ENCODE measurements at regions not wholly inside any gene's neighbourhood (a gene's known extent, or its start where the extent isn't known, plus 50 kb on each side); places are given as distances from the start of the nearest gene placed in this dataset.

- Mint-ChIP-seq H3K27me3 (no peaks in the 10 kb centered on the region), H3K27ac (no peak overlapping the region), H3K4me3 (no peak overlapping the region), H3K36me3 (no peaks in the 10 kb centered on the region), H3K4me1 (no peaks in the 10 kb centered on the region), H3K9me3 (peaks cover 0 to 5% (median 0%) of the 10 kb centered on the region in 11 donors)
- POLR2A ChIA-PET = no interaction called here
- intact Hi-C loops (cut with micrococcal nuclease) = no loop called here
- DNase-seq = no peak
- Histone ChIP-seq H3K27me3 (ENCODE audit: control insufficient read depth in 2 of 2, insufficient read depth in 2 of 2, low read length in 2 of 2) (no peaks in the 10 kb centered on the region), H3K4me1 (ENCODE audit: control insufficient read depth in 2 of 2, insufficient read depth in 2 of 2, low read length in 2 of 2) (no peaks in the 10 kb centered on the region), H3K36me3 (ENCODE audit: control insufficient read depth in 2 of 3, insufficient read depth in 3 of 3, low read length in 3 of 3) (no peaks in the 10 kb centered on the region), H3K27ac (ENCODE audit: low read depth, low read length) (no peak overlapping the region), H3K9me3 (ENCODE audit: control insufficient read depth in 2 of 3, low read length in 3 of 3) (no peaks in the 10 kb centered on the region), H3K4me3 (ENCODE audit: low read length) (no peak overlapping the region)
- no peak for ATAC-seq
- CTCF ChIA-PET = no interaction called here
Measured at GRCh38 chr7:85830982-85831381, 644.1 kb upstream of the SEMA3D start.

- Histone ChIP-seq H3K4me1 (ENCODE audit: control insufficient read depth in 2 of 2, insufficient read depth in 2 of 2, low read length in 2 of 2) (no peaks in the 10 kb centered on the region), H3K9me3 (ENCODE audit: control insufficient read depth in 2 of 3, low read length in 3 of 3) (no peaks in the 10 kb centered on the region), H3K27me3 (ENCODE audit: control insufficient read depth in 2 of 2, insufficient read depth in 2 of 2, low read length in 2 of 2) (no peaks in the 10 kb centered on the region), H3K27ac (ENCODE audit: low read depth, low read length) (no peak overlapping the region), H3K4me3 (ENCODE audit: low read length) (no peak overlapping the region), H3K36me3 (ENCODE audit: control insufficient read depth in 2 of 3, insufficient read depth in 3 of 3, low read length in 3 of 3) (no peaks in the 10 kb centered on the region)
- Mint-ChIP-seq H3K4me1 (no peaks in the 10 kb centered on the region), H3K27ac (no peak overlapping the region), H3K9me3 (peaks cover 0 to 8% (median 0%) of the 10 kb centered on the region in 11 donors), H3K36me3 (no peaks in the 10 kb centered on the region), H3K27me3 (no peaks in the 10 kb centered on the region), H3K4me3 (no peak overlapping the region)
- DNase-seq = no peak
- ChIA-PET CTCF (no interaction called here), POLR2A (no interaction called here)
- intact Hi-C loops (cut with micrococcal nuclease) = no loop called here
- ATAC-seq = no peak
Measured at GRCh38 chr7:85829817-85830432, 643.1 kb upstream of the SEMA3D start.

- ATAC-seq = no peak
- Histone ChIP-seq H3K4me1 (ENCODE audit: control insufficient read depth in 2 of 2, insufficient read depth in 2 of 2, low read length in 2 of 2) (no peaks in the 10 kb centered on the region), H3K27ac (ENCODE audit: low read depth, low read length) (no peak overlapping the region), H3K27me3 (ENCODE audit: control insufficient read depth in 2 of 2, insufficient read depth in 2 of 2, low read length in 2 of 2) (no peaks in the 10 kb centered on the region), H3K4me3 (ENCODE audit: low read length) (no peak overlapping the region), H3K36me3 (ENCODE audit: control insufficient read depth in 2 of 3, insufficient read depth in 3 of 3, low read length in 3 of 3) (no peaks in the 10 kb centered on the region), H3K9me3 (ENCODE audit: control insufficient read depth in 2 of 3, low read length in 3 of 3) (no peaks in the 10 kb centered on the region)
- Mint-ChIP-seq H3K4me3 (no peak overlapping the region), H3K4me1 (no peaks in the 10 kb centered on the region), H3K9me3 (peaks cover 0 to 5% (median 0%) of the 10 kb centered on the region in 11 donors), H3K27ac (no peak overlapping the region), H3K27me3 (no peaks in the 10 kb centered on the region), H3K36me3 (no peaks in the 10 kb centered on the region)
- no peak for DNase-seq
- CTCF ChIA-PET = no interaction called here
- POLR2A ChIA-PET = no interaction called here
- intact Hi-C loops (cut with micrococcal nuclease) = no loop called here
Measured at GRCh38 chr7:85829176-85829575, 642.3 kb upstream of the SEMA3D start.

GRCh38 chr7:85828614-85829013 is 641.8 kb upstream of the SEMA3D start:
- ChIA-PET POLR2A (no interaction called here), CTCF (no interaction called here)
- Histone ChIP-seq H3K4me1 (ENCODE audit: control insufficient read depth in 2 of 2, insufficient read depth in 2 of 2, low read length in 2 of 2) (no peaks in the 10 kb centered on the region), H3K27me3 (ENCODE audit: control insufficient read depth in 2 of 2, insufficient read depth in 2 of 2, low read length in 2 of 2) (no peaks in the 10 kb centered on the region), H3K36me3 (ENCODE audit: control insufficient read depth in 2 of 3, insufficient read depth in 3 of 3, low read length in 3 of 3) (no peaks in the 10 kb centered on the region), H3K4me3 (ENCODE audit: low read length) (no peak overlapping the region), H3K9me3 (ENCODE audit: control insufficient read depth in 2 of 3, low read length in 3 of 3) (no peaks in the 10 kb centered on the region), H3K27ac (ENCODE audit: low read depth, low read length) (no peak overlapping the region)
- Mint-ChIP-seq H3K27ac (no peak overlapping the region), H3K36me3 (no peaks in the 10 kb centered on the region), H3K4me3 (no peak overlapping the region), H3K27me3 (no peaks in the 10 kb centered on the region), H3K9me3 (peaks cover 0 to 4% (median 0%) of the 10 kb centered on the region in 11 donors), H3K4me1 (no peaks in the 10 kb centered on the region)
- DNase-seq (no peak), ATAC-seq (no peak)
- intact Hi-C loops (cut with micrococcal nuclease) = no loop called here

- no peaks in the 10 kb centered on the region for H3K27me3 Mint-ChIP-seq
Measured at GRCh38 chr7:85823396-85824080, 636.7 kb upstream of the SEMA3D start.

GRCh38 chr7:85821926-85822325 is 635.1 kb upstream of the SEMA3D start:
- Mint-ChIP-seq H3K27me3 (no peaks in the 10 kb centered on the region), H3K36me3 (no peaks in the 10 kb centered on the region), H3K9me3 (peaks cover 0 to 5% (median 1%) of the 10 kb centered on the region in 11 donors), H3K27ac (no peak overlapping the region), H3K4me1 (no peaks in the 10 kb centered on the region), H3K4me3 (no peak overlapping the region)
- CTCF ChIA-PET = no interaction called here
- ATAC-seq (no peak), DNase-seq (no peak)
- no peaks in the 10 kb centered on the region for H3K27me3 ChIP-seq (ENCODE audit: control insufficient read depth in 2 of 2, insufficient read depth in 2 of 2, low read length in 2 of 2)
- no peak overlapping the region for H3K27ac ChIP-seq (ENCODE audit: low read depth, low read length)
- H3K9me3 ChIP-seq (ENCODE audit: control insufficient read depth in 2 of 3, low read length in 3 of 3) = peaks cover 0 to 9% (median 0%) of the 10 kb centered on the region in 3 experiments
- H3K4me3 ChIP-seq (ENCODE audit: low read length) = no peak overlapping the region
- intact Hi-C loops (cut with micrococcal nuclease) = no loop called here
- H3K4me1 ChIP-seq (ENCODE audit: control insufficient read depth in 2 of 2, insufficient read depth in 2 of 2, low read length in 2 of 2) = no peaks in the 10 kb centered on the region
- no peaks in the 10 kb centered on the region for H3K36me3 ChIP-seq (ENCODE audit: control insufficient read depth in 2 of 3, insufficient read depth in 3 of 3, low read length in 3 of 3)
- POLR2A ChIA-PET = no interaction called here

More at GRCh38 chr7:85823396-85824080, 636.7 kb upstream of the SEMA3D start:
- H3K27ac Mint-ChIP-seq = no peak overlapping the region
- intact Hi-C loops (cut with micrococcal nuclease) = no loop called here
- H3K9me3 Mint-ChIP-seq = peaks cover 0 to 5% (median 0%) of the 10 kb centered on the region in 11 donors
- no peaks in the 10 kb centered on the region for H3K36me3 Mint-ChIP-seq
- POLR2A ChIA-PET = no interaction called here
- H3K9me3 ChIP-seq (ENCODE audit: control insufficient read depth in 2 of 3, low read length in 3 of 3) = peaks cover 0 to 9% (median 0%) of the 10 kb centered on the region in 3 experiments
- H3K4me3 Mint-ChIP-seq = no peak overlapping the region
- H3K4me1 ChIP-seq (ENCODE audit: control insufficient read depth in 2 of 2, insufficient read depth in 2 of 2, low read length in 2 of 2) = no peaks in the 10 kb centered on the region
- H3K27ac ChIP-seq (ENCODE audit: low read depth, low read length) = no peak overlapping the region
- H3K36me3 ChIP-seq (ENCODE audit: control insufficient read depth in 2 of 3, insufficient read depth in 3 of 3, low read length in 3 of 3) = no peaks in the 10 kb centered on the region
- CTCF ChIA-PET = no interaction called here
- DNase-seq (no peak), ATAC-seq (no peak)
- no peaks in the 10 kb centered on the region for H3K27me3 ChIP-seq (ENCODE audit: control insufficient read depth in 2 of 2, insufficient read depth in 2 of 2, low read length in 2 of 2)
- no peaks in the 10 kb centered on the region for H3K4me1 Mint-ChIP-seq
- H3K4me3 ChIP-seq (ENCODE audit: low read length) = no peak overlapping the region

All from naive thymus-derived CD4-positive, alpha-beta T cell (primary cell).